SKM-1 treated with dmso at 0.1 percent for 144 hours (cell line): ENCODE measurements at regions not wholly inside any gene's neighbourhood (a gene's known extent, or its start where the extent isn't known, plus 50 kb on each side); places are given as distances from the start of the nearest gene placed in this dataset.
"Not testable (repeated sequence)": the region's sequence is repeated elsewhere in the genome, so short reads cannot be mapped to it uniquely, and the experiment has no call there.

Experiments used
- DNase-seq: peaks from one replicate; lab custom pipeline; 2025; ENCODE audit not compliant: unreplicated experiment; lab: John Stamatoyannopoulos, UW

DNA sequence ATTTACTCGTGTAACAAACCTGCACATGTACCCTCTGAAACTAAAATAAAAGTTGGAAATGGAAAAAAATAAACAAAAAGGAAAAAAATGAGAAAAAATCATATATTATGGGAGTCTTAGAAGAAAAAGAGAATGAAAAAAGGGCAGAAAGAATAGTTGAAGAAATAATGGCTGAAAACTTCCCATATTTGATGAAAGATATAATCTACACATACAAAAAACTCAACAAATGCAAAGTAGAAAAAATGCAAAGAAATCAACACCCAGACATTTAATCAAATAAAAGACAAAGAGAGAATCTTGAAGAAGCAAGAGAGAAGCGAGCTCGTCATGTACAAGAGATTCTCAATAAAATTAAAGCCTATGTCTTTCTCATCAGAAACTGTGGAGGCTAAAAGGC, 73.8 kb downstream of the SLC25A46 start:
- DNase-seq: no peak

DNA sequence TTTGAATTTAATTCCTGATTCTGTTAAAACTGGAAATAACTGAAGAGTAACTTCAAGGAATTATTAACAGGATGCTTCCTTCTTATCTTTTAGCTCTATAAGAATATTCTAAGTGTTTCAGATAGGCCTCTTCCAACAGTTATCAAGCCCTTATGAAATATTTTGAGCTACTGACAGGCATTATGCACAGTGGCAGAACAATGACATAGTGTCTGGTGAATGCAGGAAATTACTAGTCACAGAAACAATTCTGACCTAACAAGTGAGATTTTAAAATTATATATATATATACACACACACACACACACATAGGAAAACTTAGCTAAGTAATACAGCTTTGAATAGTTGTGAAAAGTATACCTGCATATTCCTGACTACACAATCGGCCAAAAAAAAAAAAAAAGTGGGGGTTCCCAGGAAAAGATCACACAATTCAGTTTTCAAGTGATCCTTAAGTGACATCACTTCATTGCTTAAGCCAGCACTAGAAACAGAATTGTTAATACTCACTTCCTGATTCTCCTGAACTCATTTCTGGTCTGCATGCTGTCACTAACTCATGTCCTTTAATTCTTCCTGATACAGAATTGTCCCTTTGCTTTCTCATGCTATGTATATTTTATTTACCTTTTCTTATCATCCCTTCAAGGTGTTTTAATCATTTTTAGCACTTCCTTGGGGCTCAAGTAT, 77.3 kb downstream of the SLC25A46 start:
- peak; percentile 5 for DNase-seq

DNA sequence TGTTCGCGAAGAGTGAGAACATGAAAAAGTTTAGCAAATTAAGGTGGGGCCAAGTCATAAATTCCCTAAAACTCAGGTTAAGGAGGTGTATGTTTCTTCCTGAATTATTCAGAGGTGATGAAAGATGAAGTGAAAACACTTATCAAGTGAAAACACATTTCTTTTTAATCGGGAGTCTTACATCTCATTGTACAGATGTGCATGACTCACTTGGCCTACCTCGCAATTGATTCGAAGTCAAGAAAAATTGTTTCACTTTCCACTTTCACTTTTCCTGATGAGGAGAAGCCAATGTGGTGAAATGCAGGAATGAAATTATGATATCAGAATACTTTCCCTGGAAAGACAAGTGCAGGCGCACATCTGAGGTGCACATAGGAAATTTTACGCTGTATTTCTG, 78.7 kb downstream of the SLC25A46 start:
- DNase-seq: no peak

DNA sequence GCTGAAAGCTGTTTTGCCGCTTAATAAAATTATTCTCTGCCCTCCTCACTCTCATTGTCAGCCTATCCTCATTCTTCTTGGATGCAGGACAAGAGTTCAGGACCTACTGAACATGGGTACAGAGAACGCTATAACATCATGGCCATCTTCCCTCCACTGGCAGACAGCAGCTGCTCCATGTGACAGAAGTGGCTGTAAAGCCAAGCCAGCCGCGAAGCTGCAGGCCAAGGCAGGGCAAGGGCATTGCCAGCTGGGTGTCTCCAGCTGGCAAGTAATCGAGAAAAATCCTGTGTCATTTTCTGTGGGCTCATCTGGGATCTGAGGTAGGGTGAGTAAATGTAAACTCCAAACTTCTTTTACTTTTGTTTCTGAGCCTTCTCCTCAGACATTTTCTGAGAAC, 84.8 kb downstream of the SLC25A46 start:
- no peak for DNase-seq

DNA sequence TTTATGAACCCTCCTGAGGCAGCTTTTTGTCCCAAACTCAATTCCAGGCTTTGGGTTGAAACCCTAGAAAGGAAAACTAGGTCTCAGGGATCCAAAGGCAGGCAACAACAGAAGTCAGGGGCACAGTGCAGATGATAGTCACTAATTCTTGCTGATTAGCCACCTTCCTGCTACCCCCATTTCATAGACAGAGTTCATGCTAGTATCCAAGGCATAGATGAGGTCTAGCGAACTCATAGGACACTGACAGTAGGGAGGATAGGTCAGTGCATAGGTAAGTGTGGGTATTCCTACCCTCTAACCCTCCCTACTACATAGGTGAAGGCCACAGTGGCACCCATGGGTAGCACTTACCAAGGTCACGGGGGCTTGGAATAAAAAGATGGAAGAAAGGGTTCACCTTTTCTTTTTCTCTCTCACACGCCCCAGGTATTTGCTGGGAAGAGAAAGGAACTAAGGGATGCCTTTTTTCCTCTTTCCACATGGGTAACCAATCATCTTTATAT, 86.2 kb downstream of the SLC25A46 start:
- no peak for DNase-seq

DNA sequence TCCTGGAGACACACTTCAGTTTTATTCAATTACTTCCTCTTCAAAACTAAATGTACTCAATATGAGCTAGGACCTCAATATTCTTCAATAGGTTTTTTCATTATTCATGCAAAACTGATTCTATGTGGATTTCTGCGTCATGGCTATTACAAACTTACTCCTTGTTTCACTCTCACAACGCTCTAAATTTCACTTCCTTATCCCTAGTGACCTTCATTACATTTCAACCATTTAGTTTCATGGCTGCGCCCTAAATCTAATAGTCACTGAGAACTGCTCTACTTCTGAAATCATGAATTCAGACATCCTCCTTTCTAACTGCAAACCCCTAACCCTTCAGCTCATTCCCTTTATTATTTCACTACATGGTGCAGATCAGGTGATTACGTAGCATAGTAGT, 93.9 kb downstream of the SLC25A46 start:
- DNase-seq: no peak

DNA sequence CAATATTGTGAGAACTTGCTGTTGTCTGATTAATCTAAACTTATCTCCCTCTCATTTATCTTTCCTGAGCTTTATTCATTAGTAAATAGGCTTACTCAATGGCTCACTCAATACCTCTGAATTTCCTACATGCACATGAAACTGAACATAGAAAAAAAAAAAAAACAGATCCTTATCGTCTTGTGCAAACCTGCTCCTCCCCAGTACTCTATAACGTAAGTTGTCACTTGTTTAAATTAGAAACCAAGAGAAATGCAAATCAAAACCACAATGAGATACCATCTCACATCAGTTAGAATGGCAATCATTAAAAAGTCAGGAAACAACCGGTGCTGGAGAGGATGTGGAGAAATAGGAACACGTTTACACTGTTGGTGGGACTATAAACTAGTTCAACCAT, 96.1 kb downstream of the SLC25A46 start:
- not testable (repeated sequence) for DNase-seq

DNA sequence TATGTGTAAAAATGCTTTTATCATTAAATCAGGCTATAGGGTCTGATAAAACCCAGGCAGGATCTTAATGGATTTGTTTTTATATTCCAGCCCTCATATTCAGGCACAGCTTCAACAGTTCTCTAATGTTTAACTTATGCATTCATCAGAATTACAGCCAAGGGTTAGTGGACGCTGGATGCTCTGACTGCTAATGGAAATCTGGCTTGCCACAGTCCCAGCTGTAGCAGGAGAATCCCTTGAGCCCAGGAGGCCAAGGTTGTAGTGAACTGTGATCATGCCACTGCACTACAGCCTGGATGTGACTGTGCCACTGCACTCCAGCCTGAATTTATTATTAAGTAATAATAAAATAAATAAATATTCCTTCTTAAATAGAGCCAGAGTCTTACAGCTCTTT, 98.0 kb downstream of the SLC25A46 start:
- DNase-seq: no peak

DNA sequence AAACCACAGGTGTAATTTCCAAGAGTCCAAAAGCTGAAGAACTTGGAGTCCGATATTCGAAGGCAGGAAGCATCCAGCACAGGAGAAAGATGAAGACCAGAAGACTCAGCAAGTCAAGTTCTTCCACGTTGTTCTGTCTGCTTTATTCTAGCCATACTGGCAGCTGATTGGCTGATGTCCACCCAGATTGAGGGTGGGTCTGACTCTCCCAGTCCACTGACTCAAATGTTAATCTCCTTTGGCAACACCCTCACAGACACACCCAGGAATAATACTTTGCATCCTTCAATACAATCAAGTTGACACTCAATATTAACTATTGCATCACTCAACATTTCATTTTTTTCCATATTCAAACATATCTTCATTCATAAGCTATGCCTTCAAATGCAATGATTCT, 99.5 kb downstream of the SLC25A46 start:
- not testable (repeated sequence) for DNase-seq

DNA sequence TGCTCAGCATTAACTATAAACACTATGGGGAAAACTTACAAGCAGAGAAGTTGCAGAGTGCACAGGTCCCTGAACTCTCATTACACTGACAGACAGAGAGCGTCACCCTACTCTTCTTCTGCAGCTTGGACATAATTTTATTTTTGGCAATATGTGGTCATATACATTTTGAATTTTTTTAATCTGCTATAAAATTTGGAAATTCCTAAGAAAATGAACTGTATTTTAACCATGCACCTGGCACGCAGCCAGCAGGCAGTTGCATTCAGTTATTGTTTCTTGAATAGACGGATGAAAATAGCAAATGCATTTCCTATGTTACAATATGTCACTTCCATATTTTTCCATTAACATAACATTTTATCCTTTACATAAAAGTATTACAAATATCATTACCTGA, 100.2 kb downstream of the SLC25A46 start:
- DNase-seq: no peak

DNA sequence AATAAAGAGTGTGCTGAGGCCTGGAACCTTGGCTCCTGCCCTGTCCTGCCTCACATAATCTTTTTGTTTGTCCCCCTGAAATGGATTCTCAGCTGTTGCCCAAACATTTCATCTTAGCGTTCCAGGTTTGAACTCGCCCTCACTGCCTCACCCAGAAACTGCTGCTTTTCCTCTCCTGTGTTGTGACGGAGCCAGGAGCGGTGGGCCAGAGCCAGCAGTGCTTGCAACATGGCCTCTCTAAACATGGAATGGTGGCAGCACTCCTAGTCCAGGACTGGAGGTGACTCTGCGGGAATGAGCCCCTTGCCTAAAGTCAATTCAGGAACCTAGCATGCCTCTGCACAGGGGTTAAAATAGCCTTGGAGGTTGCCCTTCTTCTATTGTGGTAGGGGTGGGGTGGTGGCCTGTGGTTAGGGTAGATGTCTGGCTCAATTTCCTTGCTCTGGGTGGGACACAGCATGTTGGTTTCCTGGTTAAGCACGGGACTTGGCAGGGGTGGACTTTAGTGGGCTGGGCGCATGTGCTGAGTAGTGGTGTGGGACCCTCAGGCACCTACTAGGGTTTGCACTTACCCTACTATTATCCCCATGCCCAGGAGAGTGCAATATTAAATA, 101.6 kb downstream of the SLC25A46 start:
- DNase-seq: no peak

DNA sequence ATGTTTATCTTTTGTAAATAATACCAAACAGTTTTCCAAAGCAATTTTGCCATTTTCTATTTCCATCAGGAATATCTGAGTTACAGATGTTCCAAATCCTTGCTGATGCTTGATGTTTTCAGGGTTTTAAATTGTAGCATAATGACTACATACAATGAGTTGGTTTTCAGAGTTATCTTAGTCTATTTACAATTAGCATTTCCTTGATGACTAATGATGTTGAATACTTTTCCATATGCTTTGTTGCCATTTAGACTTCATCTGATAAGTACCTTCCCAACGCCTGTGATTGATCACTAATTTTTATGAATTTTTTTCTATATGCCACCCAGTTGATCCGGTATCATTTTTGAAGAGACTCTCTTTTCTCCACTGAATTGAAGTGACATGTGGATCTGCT, 102.3 kb downstream of the SLC25A46 start:
- no peak for DNase-seq

DNA sequence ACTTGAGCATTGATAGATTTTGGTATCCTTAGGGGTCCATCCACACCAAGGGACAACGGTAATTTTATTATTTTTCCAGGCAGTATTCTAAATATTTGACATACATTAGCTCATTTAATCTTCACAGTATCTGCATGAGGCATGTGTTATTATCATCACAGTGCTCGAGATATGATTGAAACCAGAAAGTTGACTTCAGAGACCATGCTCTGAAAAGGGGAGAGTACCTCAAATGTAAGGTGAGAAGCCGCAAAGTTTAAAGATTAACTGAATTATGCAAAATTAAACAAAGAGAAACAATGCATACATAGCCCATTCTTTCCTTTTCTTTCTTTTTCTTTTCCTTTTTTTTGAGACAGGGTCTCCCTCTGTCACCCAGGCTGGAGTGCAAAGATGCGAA, 104.1 kb downstream of the SLC25A46 start:
- DNase-seq: no peak

DNA sequence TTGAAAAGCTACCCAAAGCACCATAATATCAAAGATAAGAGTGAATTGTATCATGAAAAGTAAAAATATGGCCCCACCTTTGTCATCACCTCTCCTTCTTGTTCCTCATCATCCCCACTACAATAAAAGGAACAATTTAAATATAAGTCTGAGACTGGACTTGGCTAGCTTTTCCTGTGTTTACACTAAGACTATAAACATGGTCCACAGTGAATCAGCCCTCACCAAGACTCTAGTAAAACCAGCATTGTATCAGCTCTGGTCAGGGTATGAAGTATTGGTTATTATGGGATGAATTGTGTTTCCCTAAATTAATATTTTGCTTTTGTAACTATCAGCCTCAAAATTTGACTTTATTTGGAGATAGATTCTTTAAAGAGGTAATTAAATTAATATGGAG, 105.4 kb downstream of the SLC25A46 start:
- no peak for DNase-seq

DNA sequence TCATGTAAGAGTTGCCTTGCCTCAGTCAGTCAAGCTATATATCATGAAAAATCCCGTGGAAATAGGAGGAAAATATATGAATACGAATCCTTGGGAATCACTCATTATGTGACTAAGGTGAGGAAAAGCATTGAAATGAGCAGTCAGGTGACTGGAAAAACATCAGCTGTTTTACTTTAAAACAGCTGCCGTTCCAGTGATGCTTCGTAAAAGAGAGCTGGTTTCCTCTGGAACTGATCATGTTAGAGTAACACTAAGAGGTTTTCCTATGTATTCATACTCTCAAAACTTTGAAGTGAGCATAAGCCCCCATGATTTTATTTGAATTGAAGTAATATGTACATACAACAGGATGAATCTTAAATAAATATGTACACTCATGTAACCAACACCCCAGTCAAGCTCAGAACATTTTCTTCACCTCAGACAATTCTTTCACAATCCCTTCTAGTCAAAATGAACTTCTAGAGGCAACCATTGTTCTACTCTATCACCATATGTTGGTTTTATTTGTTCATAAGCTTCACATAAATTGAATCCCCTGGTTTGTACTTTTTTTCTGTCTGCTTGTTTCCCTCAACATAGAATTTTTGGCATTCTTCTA, 107.7 kb downstream of the SLC25A46 start:
- DNase-seq: no peak

DNA sequence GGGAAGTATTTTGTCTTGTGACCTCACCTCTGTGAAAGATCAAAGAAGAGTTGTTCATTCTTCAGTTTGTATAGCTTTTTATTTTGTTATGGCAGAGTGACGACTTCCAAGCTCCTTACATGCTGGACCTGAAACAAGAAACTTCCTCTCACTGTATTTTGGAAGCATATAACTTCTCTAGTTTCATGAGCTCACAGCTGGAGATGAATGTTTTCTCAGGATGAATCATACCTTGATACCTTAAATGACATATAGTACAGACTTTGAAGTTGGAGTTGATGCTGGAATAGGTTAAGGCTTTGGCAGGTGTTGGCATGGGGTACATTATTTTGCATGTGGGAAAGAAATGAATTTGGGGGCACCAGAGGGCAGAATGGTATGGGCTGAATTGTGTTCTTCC, 112.5 kb downstream of the SLC25A46 start:
- DNase-seq: no peak

DNA sequence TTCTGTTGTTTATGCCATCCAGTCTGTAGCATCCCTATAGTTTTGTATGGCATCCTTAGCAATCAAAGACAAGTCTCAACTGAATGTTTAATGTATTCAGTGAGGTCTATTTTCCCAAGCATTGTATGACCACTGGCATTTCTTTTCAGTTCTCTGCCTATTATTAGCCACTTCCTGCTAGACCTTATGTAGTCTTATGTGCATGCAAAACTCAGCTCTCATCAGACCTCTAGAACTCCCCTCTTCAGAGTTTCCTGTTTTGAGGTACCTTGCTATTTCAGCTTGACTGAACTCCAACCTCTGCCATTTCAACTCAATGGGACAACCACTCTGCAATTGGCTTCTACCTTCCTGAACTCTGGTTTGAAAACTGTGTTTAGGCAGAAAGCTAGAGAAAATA, 113.2 kb downstream of the SLC25A46 start:
- DNase-seq: no peak

DNA sequence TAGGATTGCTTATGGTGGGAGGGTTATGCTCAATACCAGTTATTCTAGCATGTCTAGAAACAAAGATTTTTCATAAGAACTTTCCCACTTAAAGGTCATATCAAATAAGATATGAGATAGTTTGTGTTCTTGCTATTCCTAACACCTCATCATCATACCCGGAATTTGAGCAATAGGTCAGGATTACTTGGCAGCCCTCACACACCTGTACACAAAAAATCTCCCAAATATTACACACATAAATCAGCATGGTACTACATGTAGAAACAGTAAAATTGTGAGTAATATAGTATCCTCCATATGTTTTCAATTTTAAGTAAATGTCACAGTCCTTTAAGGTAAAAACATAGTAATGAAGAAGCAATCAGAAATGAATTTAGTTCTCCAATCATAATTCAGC, 113.7 kb downstream of the SLC25A46 start:
- DNase-seq: no peak

DNA sequence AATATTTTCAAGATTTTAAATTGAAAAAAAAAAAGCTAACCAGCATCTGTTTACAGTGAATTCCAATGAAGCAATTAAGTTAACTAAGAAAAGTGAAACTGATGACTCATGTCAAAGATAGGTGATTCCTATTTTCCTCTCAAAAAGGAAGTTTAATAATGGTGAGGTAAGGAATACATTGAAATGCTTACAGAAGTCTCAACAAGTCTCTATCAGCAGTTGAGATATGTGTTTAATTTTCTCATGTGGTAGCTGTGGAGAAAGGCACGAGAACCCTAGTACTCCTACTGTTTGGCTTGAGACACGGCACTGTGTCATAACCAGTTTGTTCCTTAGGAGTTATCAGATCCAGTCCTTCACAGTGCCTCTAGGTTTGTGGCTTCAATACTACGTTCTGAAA, 114.5 kb downstream of the SLC25A46 start:
- no peak for DNase-seq

DNA sequence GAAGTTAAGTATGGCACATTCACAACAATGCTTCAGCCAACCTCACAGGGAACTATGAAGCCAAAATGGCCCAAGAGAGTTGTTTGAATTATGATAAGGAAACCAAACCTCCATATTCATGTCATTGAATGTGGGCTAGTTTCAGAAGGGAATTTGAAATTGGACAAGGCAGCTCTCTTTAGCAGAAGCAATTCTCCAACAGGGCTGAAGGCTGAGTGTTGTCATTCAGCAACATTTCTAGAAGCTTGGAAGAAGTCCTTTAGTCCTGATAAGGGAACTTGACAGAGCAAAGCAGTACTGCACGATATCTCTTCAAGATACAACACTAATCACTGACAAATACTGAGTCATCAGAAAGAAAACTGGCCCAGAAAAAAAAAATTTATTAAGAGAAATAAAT, 115.4 kb downstream of the SLC25A46 start:
- DNase-seq: no peak

DNA sequence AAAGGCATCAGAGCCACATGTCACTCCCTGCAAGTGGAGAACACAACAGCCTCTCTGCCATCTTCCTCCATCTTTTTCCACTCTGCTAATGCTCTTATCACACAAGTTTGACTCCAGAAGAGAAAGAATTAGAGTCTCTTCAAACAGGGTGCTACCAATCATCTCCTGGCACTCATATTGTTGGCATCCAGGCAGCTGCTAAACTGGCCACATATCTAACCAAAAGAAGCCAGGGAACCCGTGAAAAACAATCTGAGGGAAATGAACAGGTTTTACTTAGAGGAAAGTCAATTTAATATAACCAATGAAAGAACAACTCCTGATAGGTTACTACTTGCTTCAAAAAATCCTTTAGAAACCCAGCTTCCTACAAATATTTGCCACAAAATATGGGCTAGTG, 117.2 kb downstream of the SLC25A46 start:
- DNase-seq: no peak

DNA sequence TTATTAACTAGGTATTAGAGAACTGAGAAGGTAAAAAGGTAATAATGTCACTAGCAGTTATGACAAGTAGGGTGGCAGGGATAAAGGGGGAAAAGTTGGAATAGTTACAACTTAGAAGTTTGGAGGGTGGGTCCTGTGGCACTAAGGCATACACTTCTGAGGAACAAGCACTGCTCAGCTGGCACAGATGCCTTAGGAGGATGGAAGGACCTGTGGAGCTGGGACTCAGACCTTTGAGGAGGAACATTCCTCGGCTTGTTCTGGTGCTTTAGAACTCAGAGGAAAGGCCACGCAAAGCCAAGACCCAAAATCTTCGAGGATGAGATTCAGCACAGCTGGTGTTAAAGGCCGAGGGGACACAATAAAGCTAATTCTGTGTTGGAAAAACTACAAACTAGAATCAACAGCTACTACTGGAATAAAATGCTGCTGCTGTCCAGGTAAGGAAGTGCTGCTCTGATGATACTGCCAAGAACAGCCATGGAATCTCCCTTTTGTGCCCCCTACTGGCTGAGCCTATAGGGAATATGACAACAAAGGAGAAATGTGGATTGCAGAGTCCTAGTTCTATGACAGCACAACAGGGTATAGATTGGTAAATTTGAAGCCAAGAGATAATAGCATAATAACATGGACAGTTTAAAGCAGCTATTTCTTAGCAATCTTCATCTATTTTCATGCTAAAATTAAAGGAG, 126.7 kb downstream of the SLC25A46 start:
- peak; percentile 15 for DNase-seq
